PC-9 (cell line): ENCODE measurements at regions not wholly inside any gene's neighbourhood (a gene's known extent, or its start where the extent isn't known, plus 50 kb on each side); places are given as distances from the start of the nearest gene placed in this dataset.
"Not testable (repeated sequence)": the region's sequence is repeated elsewhere in the genome, so short reads cannot be mapped to it uniquely, and the experiment has no call there.

Experiments used
- BruUV-seq: library from RNA; stranded (reverse); fragments of 400-500 nt; replicated peaks from 2 replicates; lab custom pipeline; 2021; lab: Mats Ljungman, UMichigan
- CTCF ChIA-PET: fragments of 300-600 bp; sonication (Branson Sonifier 250); formaldehyde crosslinking; loops from one replicate; lab custom pipeline; 2022; ENCODE audit warnings: antibody characterized with exemption; lab: Charles Lee
- POLR2A ChIA-PET: fragments of 300-600 bp; sonication (Branson Sonifier 250); formaldehyde crosslinking; loops from one replicate; lab custom pipeline; 2022; ENCODE audit warnings: antibody characterized with exemption; ENCODE audit not compliant: unreplicated experiment; lab: Charles Lee
- DNase-seq, 2 experiments: peaks; one replicate each; pipeline versions ENCODE4 v3.0.0 to v3.0.0-alpha.2; 2015 to 2022; ENCODE audit warnings: mixed read lengths in 1 of 2
- H2AFZ ChIP-seq: fragments of 200-600 bp; sonication (generic); 2 replicates; pipeline ENCODE4 v1.8.1; 2017; ENCODE audit warnings: antibody characterized with exemption
- H3F3A ChIP-seq: fragments of 200-600 bp; sonication (generic); 2 replicates; pipeline ENCODE4 v1.8.1; 2017; ENCODE audit warnings: antibody characterized with exemption, mild to moderate bottlenecking, low read depth; ENCODE audit not compliant: insufficient read depth
- H3K27ac ChIP-seq: fragments of 200-600 bp; sonication (generic); 2 replicates; pipeline ENCODE4 v1.6.1; 2016; ENCODE audit warnings: mixed run types
- H3K27me3 ChIP-seq: fragments of 200-600 bp; sonication (generic); 2 replicates; pipeline ENCODE4 v1.6.1; 2016; ENCODE audit warnings: low read depth, mixed run types; ENCODE audit not compliant: insufficient read depth
- H3K36me3 ChIP-seq: fragments of 200-600 bp; sonication (generic); 2 replicates; pipeline ENCODE4 v1.6.1; 2016; ENCODE audit warnings: low read depth, mixed run types
- H3K4me1 ChIP-seq: fragments of 200-600 bp; sonication (generic); replicated peaks from 2 replicates; pipeline ENCODE4 v1.6.1; 2016; ENCODE audit warnings: mixed run types; ENCODE audit not compliant: insufficient read depth
- H3K4me2 ChIP-seq: fragments of 200-600 bp; sonication (generic); 2 replicates; pipeline ENCODE4 v1.6.1; 2017; ENCODE audit warnings: mixed run types
- H3K4me3 ChIP-seq: fragments of 200-600 bp; sonication (generic); 2 replicates; pipeline ENCODE4 v1.6.1; 2016; ENCODE audit warnings: mixed run types
- H3K79me2 ChIP-seq: fragments of 200-600 bp; sonication (generic); 2 replicates; pipeline ENCODE4 v1.6.1; 2017; ENCODE audit warnings: low read depth, mixed run types
- H3K9me2 ChIP-seq: fragments of 200-600 bp; sonication (generic); 2 replicates; pipeline ENCODE4 v1.8.1; 2017; ENCODE audit warnings: mild to moderate bottlenecking; ENCODE audit not compliant: insufficient read depth
- H3K9me3 ChIP-seq: fragments of 200-600 bp; sonication (generic); 2 replicates; pipeline ENCODE4 v1.8.1; 2016; ENCODE audit warnings: low read depth; ENCODE audit not compliant: insufficient read depth
- H4K20me1 ChIP-seq: fragments of 200-600 bp; sonication (generic); 2 replicates; pipeline ENCODE4 v1.8.1; 2017; ENCODE audit not compliant: insufficient read depth
- CTCF ChIP-seq: fragments of 200-600 bp; sonication (generic); conservative IDR thresholded peaks from 2 replicates; pipeline ENCODE4 v1.6.1; 2017; ENCODE audit warnings: mixed run types, antibody characterized with exemption, mild to moderate bottlenecking, moderate library complexity
- EZH2 ChIP-seq: fragments of 200-600 bp; sonication (generic); IDR thresholded peaks from 2 replicates; pipeline ENCODE4 v1.8.0; 2017; ENCODE audit warnings: antibody characterized with exemption, low read depth
- intact Hi-C: fragments of 100-400 bp; cut with micrococcal nuclease; formaldehyde crosslinking; loops from one replicate; pipeline ENCODE4 v1.10.0; 2022; ENCODE audit not compliant: unreplicated experiment

DNA sequence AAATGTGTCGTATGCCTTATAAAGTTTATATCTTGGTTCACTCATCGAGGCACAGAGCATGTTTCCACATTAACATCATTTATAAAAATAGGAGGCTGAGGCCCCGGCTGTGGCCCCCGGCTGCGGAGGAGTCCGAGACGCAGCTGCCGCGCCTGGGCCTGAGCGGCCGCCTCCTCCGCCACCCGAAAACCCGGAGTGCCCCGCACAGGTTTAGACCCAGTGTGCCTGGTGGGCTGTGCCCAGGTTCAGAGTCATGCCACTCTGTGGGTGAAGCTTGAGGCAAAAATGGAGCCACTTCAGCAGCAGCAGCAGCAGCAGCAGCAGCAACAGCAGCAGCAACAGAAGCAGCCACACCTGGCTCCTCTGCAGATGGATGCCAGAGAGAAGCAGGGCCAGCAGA, 299.2 kb upstream of the ADGRL2 start:
- H3K79me2 ChIP-seq, POLR2A ChIA-PET, CTCF ChIA-PET, H3K27ac ChIP-seq, intact Hi-C loops, H3K9me3 ChIP-seq, H3K9me2 ChIP-seq, BruUV-seq, H3K4me3 ChIP-seq, H3K4me2 ChIP-seq, H3K27me3 ChIP-seq, H2AFZ ChIP-seq, H3K4me1 ChIP-seq, H3K36me3 ChIP-seq, H3F3A ChIP-seq, DNase-seq, H4K20me1 ChIP-seq: not testable (repeated sequence)

- no peak overlapping the region for H2AFZ ChIP-seq
- CTCF ChIA-PET = no interaction called here
- H3K4me3 ChIP-seq = no peak overlapping the region
- H3K9me2 ChIP-seq = no peaks in the 10 kb centered on the region
- POLR2A ChIA-PET = interaction anchor here (0.5 kb wide), 1 partner anchor 1485 kb away, joined by 3 read pairs; no protein-coding TSS in a partner anchor
- no peaks in the 10 kb centered on the region for H3K79me2 ChIP-seq
- H3K36me3 ChIP-seq = no peaks in the 10 kb centered on the region
- H3K9me3 ChIP-seq = no peaks in the 10 kb centered on the region
- BruUV-seq = no TSS peak
- DNase-seq = no peak
- no peak overlapping the region for H3K27ac ChIP-seq
- intact Hi-C loops = no loop called here
- no peaks in the 10 kb centered on the region for H3F3A ChIP-seq
- TF ChIP-seq EZH2 = no peak
- no peak for TF ChIP-seq CTCF
- no peak overlapping the region for H3K4me2 ChIP-seq
- no peaks in the 10 kb centered on the region for H4K20me1 ChIP-seq
- H3K4me1 ChIP-seq = no peaks in the 10 kb centered on the region
- H3K27me3 ChIP-seq = no peaks in the 10 kb centered on the region
Measured at GRCh38 chr1:81499487-81499886, 301.2 kb upstream of the ADGRL2 start.

DNA sequence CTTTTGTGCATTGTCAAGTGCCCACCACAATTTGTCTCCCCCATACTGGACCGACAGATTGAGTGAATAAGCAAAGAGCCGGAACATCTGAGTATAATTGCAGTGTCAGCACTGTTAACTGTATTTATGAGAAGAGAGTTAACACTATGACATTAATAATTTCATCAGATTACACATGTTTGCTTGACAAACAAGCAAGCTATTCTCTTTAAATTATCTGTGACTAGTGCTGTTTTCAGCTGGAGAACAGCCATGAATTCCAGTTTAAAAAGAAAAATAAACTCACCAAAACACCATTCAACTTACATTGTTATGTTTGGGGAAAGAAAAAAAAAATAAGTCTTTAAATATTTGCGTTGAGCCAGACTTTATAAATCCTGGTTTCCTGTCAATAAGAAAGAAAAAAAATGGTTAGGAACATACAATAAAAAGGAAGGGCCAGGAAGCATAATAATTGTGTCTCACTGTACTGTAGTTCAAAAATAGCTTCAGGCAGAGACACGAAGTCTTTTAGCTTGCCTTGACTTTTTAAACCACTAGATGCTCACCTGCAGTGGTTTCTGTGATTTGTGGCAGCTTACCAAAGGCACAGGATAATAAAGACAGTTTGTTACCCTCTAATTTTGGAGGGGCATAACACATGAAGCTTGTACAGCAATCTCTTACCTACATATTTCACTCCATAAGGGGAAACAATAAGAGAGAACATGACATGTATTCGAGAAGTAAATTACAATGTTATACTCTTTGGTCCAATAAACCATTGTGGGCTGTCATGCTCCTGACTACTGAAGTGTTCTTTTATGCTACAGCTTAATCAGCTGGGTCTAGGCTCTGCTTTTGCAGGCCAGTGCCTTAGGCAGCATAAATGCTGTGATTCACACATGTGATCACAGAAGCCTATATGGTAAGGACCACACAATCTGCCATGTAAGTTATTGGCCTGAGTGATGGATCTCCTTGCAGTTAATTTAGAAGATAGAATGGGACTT, 302.0 kb upstream of the ADGRL2 start:
- Histone ChIP-seq H3K79me2 (no peaks in the 10 kb centered on the region), H3K9me3 (no peaks in the 10 kb centered on the region), H3K27ac (no peak overlapping the region), H3K9me2 (no peaks in the 10 kb centered on the region), H3K4me3 (no peak overlapping the region), H3K36me3 (no peaks in the 10 kb centered on the region), H3F3A (no peaks in the 10 kb centered on the region), H3K27me3 (no peaks in the 10 kb centered on the region), H3K4me2 (no peak overlapping the region), H3K4me1 (no peaks in the 10 kb centered on the region), H2AFZ (no peak overlapping the region), H4K20me1 (no peaks in the 10 kb centered on the region)
- BruUV-seq = no TSS peak
- CTCF ChIA-PET = interaction anchor here (0.6 kb wide), 1 partner anchor 368 kb away, joined by 3 read pairs; no protein-coding TSS in a partner anchor
- intact Hi-C loops = no loop called here
- DNase-seq = no peak
- POLR2A ChIA-PET = interaction anchor here (0.5 kb wide), 1 partner anchor 1485 kb away, joined by 3 read pairs; no protein-coding TSS in a partner anchor
- no peak for TF ChIP-seq EZH2

- no peak for TF ChIP-seq CTCF
- TF ChIP-seq EZH2 = no peak
- H3K4me1 ChIP-seq = no peaks in the 10 kb centered on the region
- no peak overlapping the region for H3K4me2 ChIP-seq
- H3K9me2 ChIP-seq = no peaks in the 10 kb centered on the region
- no peaks in the 10 kb centered on the region for H3K9me3 ChIP-seq
- H3K79me2 ChIP-seq = no peaks in the 10 kb centered on the region
- no peaks in the 10 kb centered on the region for H4K20me1 ChIP-seq
- ChIA-PET POLR2A (interaction anchor here (0.6 kb wide), 1 partner anchor 1136 kb away, joined by 4 read pairs; no protein-coding TSS in a partner anchor), CTCF (no interaction called here)
- no peak overlapping the region for H3K4me3 ChIP-seq
- no peaks in the 10 kb centered on the region for H3K36me3 ChIP-seq
- no peak overlapping the region for H3K27ac ChIP-seq
- DNase-seq = no peak
- BruUV-seq = no TSS peak
- no peaks in the 10 kb centered on the region for H3F3A ChIP-seq
- no peaks in the 10 kb centered on the region for H3K27me3 ChIP-seq
- H2AFZ ChIP-seq = no peak overlapping the region
- intact Hi-C loops = no loop called here
Measured at GRCh38 chr1:81496349-81496748, 304.4 kb upstream of the ADGRL2 start.
